ENCODE measurements at regions not wholly inside any gene's neighbourhood (a gene's known extent, or its start where the extent isn't known, plus 50 kb on each side); places are given as distances from the start of the nearest gene placed in this dataset.

- Histone ChIP-seq H3K9me3 (no peaks in the 10 kb centered on the region), H3K27me3 (replicated peaks in 1 of 7) (no peaks in the 10 kb centered on the region), H3K4me1 (no peaks in the 10 kb centered on the region), H3K27ac (no peak overlapping the region), H3K4me3 (no peak overlapping the region), H3K36me3 (no peaks in the 10 kb centered on the region)
- intact Hi-C loops (cut with DNase I; ENCODE audit: low total_unique reads), result no loop called here
- DNase-seq, result no peak
- WGBS, 5 donors, result 30 to 36% (median 34%) methylated on average over 3 of the region's 3 CpGs
- no peak for TF ChIP-seq POLR2AphosphoS5 (IDR thresholded peaks at IDR 0.05)
- TF ChIP-seq, protein P1, sequence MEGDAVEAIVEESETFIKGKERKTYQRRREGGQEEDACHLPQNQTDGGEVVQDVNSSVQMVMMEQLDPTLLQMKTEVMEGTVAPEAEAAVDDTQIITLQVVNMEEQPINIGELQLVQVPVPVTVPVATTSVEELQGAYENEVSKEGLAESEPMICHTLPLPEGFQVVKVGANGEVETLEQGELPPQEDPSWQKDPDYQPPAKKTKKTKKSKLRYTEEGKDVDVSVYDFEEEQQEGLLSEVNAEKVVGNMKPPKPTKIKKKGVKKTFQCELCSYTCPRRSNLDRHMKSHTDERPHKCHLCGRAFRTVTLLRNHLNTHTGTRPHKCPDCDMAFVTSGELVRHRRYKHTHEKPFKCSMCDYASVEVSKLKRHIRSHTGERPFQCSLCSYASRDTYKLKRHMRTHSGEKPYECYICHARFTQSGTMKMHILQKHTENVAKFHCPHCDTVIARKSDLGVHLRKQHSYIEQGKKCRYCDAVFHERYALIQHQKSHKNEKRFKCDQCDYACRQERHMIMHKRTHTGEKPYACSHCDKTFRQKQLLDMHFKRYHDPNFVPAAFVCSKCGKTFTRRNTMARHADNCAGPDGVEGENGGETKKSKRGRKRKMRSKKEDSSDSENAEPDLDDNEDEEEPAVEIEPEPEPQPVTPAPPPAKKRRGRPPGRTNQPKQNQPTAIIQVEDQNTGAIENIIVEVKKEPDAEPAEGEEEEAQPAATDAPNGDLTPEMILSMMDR (IDR thresholded peaks at IDR 0.05 in 8 of 11, conservative IDR thresholded peaks at IDR 0.05 in 3 of 11), result no peak
- TF ChIP-seq POLR2A (IDR thresholded peaks at IDR 0.05), result no peak
Observed at GRCh38 chr1:57632401-57632800, 208.5 kb upstream of the DAB1 start.

DNA sequence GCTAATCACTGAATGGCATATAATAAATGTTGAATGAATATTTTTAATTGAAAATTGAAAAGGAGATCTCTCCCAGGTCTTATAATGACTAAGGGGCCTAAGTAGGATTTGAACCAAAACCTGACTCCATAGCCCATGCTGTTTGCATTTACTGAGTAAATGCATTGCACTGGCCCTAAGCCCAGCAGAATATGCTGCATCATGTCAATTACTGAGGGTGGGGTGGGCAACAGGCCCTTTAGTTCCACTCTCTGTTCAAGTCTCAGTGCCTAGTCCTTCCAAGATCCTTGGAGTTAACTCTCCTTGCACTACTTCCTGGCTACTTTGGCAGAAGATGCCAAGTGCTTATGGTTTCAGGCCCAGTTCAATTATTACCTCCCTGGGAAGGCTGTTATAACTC is 203.8 kb upstream of the DAB1 start:
- Histone ChIP-seq H3K9me3 (no peaks in the 10 kb centered on the region), H3K36me3 (no peaks in the 10 kb centered on the region), H3K4me3 (no peak overlapping the region), H3K27me3 (replicated peaks in 1 of 7) (no peaks in the 10 kb centered on the region), H3K27ac (no peak overlapping the region), H3K4me1 (peaks cover 0 to 3% (median 0%) of the 10 kb centered on the region in 6 donors)
- intact Hi-C loops (cut with DNase I; ENCODE audit: low total_unique reads), result no loop called here
- TF ChIP-seq POLR2A (IDR thresholded peaks at IDR 0.05) (no peak), POLR2AphosphoS5 (IDR thresholded peaks at IDR 0.05) (no peak)
- TF ChIP-seq, protein P1 (IDR thresholded peaks at IDR 0.05 in 8 of 11, conservative IDR thresholded peaks at IDR 0.05 in 3 of 11), result no peak
- DNase-seq, result no peak

DNA sequence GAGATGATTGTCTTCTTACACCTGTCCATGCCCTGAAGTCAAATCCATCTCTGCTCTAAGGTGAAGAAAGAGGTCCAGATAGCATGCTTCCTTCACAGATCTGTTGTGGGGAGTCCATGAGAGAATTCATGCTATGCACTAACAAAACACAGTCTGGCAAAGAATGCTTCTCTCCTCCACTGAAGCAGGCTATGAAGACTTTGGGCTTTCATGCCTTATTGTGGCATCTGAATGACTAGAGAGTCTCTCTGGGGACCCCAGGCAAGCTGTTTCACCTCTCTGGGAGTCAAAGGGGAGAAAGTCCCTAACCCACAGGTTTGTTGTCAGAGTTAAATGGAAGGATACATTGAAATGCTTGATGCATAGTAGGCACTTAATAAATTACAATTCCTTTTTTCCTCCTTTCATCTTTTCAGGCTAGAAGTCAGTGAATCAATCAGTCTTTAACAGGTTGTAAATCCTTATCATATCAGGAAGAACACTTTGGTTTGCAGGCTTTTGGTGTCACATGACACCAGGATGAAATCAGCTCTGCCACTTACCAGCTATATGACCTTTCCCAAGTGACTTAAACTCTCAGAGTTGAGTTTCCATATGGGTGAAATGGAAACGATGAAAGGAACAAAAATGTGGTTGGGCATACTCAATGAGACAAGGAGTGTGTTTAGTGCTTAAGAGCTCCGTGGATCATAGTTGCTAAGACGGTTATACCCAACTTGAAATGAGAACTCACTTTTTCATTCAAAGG is 200.1 kb upstream of the DAB1 start:
- no peak for DNase-seq
- no peak overlapping the region for H3K4me3 ChIP-seq
- 67 to 81% (median 72%) methylated on average over 3 of the region's 3 CpGs for WGBS, 5 donors
- H3K27ac ChIP-seq, result no peak overlapping the region
- H3K9me3 ChIP-seq, result no peaks in the 10 kb centered on the region
- intact Hi-C loops (cut with DNase I; ENCODE audit: low total_unique reads), result no loop called here
- no peaks in the 10 kb centered on the region for H3K36me3 ChIP-seq
- no peaks in the 10 kb centered on the region for H3K27me3 ChIP-seq (replicated peaks in 1 of 7)
- TF ChIP-seq, protein P1 (IDR thresholded peaks at IDR 0.05 in 8 of 11, conservative IDR thresholded peaks at IDR 0.05 in 3 of 11), result no peak
- TF ChIP-seq POLR2AphosphoS5 (IDR thresholded peaks at IDR 0.05) (no peak), POLR2A (IDR thresholded peaks at IDR 0.05) (no peak)
- H3K4me1 ChIP-seq, result peaks cover 0 to 6% (median 0%) of the 10 kb centered on the region in 6 donors

DNA sequence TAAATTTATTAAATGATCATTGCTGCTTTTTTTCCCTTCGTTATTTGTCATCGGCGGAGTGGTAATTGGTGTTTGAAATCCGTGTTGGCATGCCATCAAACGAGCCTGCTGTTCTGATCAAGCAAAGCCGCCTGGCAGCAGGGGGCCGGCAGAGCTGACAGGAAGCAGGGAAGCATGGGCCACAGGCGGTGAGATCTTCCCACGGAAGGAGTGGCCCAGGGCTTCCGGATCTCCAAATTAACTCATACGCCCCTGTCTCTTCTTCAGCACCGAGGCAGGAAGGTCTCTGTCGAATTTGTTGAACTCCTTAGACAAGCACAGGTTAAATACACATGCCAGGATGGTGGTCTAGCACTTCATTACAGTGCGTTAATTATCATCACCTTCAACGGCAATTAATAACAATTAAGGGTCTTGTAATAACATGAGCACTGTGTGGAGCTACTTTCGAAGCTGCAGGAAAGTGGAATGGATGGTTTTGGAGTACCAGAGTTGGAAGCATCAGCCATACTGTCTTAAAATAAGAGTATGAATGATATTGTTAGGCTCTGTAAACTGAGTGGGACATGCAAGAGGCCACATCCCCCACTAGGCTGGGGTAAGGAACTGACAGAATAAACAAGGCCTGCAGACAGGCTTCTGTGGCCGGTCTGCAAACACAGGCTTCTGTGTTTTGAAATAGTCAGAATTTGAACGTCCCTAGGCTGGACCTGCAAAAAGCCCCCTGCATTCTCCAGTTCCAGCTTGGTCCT is 199.4 kb upstream of the DAB1 start:
- Histone ChIP-seq H3K27me3 (replicated peaks in 1 of 7) (no peaks in the 10 kb centered on the region), H3K36me3 (no peaks in the 10 kb centered on the region), H3K27ac (peak overlapping the region in 1 of 8 donors; percentile 7), H3K4me1 (peaks cover 0 to 6% (median 0%) of the 10 kb centered on the region in 6 donors), H3K9me3 (no peaks in the 10 kb centered on the region), H3K4me3 (no peak overlapping the region)
- DNase-seq, result no peak
- TF ChIP-seq POLR2AphosphoS5 (IDR thresholded peaks at IDR 0.05), result peak in 1 of 3 donors; percentile 50
- TF ChIP-seq POLR2A (IDR thresholded peaks at IDR 0.05), result no peak
- WGBS, 5 donors, result 37 to 54% (median 44%) methylated on average over 18 of the region's 18 CpGs
- intact Hi-C loops (cut with DNase I; ENCODE audit: low total_unique reads), result no loop called here

Measured in spleen (tissue), 11 donors.